ENCODE measurements at regions not wholly inside any gene's neighbourhood (a gene's known extent, or its start where the extent isn't known, plus 50 kb on each side); places are given as distances from the start of the nearest gene placed in this dataset.

DNA sequence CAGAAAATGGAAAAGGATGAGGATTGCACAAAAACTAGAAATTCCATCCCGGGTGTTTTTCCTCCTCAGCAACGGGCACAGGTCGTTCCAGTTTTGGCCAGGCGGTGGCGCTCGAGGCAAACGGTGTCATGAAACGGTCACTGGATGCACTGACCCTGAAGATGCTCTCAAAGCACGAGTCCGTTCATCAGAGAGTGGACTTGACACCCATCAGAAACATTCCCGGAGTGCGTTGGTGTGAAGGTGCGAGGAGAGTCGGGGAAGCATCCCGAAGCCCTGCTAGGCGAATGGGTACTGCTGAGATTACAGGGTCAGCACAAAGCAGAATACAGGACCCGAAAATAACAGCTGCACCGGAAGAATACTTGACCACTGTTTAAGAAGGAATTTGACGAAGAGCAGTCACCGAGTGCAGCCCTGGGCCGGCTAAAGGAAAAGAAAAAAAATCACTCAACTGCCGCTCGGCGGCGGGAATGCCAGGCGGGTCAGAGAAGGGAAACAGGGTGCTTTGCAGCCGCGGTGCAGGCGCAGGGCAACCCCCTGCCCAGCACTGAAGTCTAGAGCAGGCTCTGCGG lies 71.7 kb upstream of the ETS2 start (continued):
- TF ChIP-seq, protein P1, sequence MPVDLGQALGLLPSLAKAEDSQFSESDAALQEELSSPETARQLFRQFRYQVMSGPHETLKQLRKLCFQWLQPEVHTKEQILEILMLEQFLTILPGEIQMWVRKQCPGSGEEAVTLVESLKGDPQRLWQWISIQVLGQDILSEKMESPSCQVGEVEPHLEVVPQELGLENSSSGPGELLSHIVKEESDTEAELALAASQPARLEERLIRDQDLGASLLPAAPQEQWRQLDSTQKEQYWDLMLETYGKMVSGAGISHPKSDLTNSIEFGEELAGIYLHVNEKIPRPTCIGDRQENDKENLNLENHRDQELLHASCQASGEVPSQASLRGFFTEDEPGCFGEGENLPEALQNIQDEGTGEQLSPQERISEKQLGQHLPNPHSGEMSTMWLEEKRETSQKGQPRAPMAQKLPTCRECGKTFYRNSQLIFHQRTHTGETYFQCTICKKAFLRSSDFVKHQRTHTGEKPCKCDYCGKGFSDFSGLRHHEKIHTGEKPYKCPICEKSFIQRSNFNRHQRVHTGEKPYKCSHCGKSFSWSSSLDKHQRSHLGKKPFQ (CRISPR knock-in tag; IDR thresholded peaks at IDR 0.05; ENCODE audit: insufficient replicate concordance), result peak; percentile 18
- TF ChIP-seq EZH2 (conservative IDR thresholded peaks at IDR 0.05; ENCODE audit: low read depth, low read length) (no peak), ZNF580 (CRISPR knock-in tag; IDR thresholded peaks at IDR 0.05; ENCODE audit: borderline replicate concordance, low read depth) (0 out of 2 replicates have a peak, but pooled peaks have one; percentile 56), KDM3A (CRISPR knock-in tag; IDR thresholded peaks at IDR 0.05; ENCODE audit: low read depth) (0 out of 2 replicates have a peak, but pooled peaks have one; percentile 22), MIXL1 (CRISPR knock-in tag; IDR thresholded peaks at IDR 0.05) (peak; percentile 21; the same call in 1 of the 2 replicates), TCF7 (IDR thresholded peaks at IDR 0.05; ENCODE audit: low read depth) (no peak), ZNF431 (CRISPR knock-in tag; IDR thresholded peaks at IDR 0.05; ENCODE audit: borderline replicate concordance, low read depth) (no peak), ZNF878 (CRISPR knock-in tag; IDR thresholded peaks at IDR 0.05) (no peak), ZNF605 (CRISPR knock-in tag; IDR thresholded peaks at IDR 0.05) (peak; percentile 74; the same call in 1 of the 2 replicates), ZNF382 (CRISPR knock-in tag; IDR thresholded peaks at IDR 0.05; ENCODE audit: borderline replicate concordance) (no peak), FOSL2 (CRISPR knock-in tag; IDR thresholded peaks at IDR 0.05) (peak; percentile 54; the same call in 1 of the 2 replicates), MAFK (conservative IDR thresholded peaks at IDR 0.05 in 1 of 2, IDR thresholded peaks at IDR 0.05 in 1 of 2; ENCODE audit: low read length in 2 of 2) (peak; percentile 0 to 34; a peak in 1 of 4 replicates), SP4 (CRISPR knock-in tag; IDR thresholded peaks at IDR 0.05) (no peak; the same call in 1 of the 2 replicates), ZFX (CRISPR knock-in tag; IDR thresholded peaks at IDR 0.05; ENCODE audit: low read depth) (peak; percentile 30; the same call in 1 of the 2 replicates), SMARCC2 (IDR thresholded peaks at IDR 0.05) (no peak), ZNF460 (CRISPR knock-in tag; IDR thresholded peaks at IDR 0.05; ENCODE audit: borderline replicate concordance) (no peak), AHDC1 (CRISPR knock-in tag; IDR thresholded peaks at IDR 0.05; ENCODE audit: borderline replicate concordance) (no peak)
- TF ChIP-seq, protein P2, sequence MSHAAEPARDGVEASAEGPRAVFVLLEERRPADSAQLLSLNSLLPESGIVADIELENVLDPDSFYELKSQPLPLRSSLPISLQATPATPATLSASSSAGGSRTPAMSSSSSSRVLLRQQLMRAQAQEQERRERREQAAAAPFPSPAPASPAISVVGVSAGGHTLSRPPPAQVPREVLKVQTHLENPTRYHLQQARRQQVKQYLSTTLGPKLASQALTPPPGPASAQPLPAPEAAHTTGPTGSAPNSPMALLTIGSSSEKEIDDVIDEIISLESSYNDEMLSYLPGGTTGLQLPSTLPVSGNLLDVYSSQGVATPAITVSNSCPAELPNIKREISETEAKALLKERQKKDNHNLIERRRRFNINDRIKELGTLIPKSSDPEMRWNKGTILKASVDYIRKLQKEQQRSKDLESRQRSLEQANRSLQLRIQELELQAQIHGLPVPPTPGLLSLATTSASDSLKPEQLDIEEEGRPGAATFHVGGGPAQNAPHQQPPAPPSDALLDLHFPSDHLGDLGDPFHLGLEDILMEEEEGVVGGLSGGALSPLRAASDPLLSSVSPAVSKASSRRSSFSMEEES (CRISPR knock-in tag; IDR thresholded peaks at IDR 0.05), result 0 out of 2 replicates have a peak, but pooled peaks have one; percentile 25
- TF ChIP-seq, protein P3, sequence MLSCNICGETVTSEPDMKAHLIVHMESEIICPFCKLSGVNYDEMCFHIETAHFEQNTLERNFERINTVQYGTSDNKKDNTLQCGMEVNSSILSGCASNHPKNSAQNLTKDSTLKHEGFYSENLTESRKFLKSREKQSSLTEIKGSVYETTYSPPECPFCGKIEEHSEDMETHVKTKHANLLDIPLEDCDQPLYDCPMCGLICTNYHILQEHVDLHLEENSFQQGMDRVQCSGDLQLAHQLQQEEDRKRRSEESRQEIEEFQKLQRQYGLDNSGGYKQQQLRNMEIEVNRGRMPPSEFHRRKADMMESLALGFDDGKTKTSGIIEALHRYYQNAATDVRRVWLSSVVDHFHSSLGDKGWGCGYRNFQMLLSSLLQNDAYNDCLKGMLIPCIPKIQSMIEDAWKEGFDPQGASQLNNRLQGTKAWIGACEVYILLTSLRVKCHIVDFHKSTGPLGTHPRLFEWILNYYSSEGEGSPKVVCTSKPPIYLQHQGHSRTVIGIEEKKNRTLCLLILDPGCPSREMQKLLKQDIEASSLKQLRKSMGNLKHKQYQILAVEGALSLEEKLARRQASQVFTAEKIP (CRISPR knock-in tag; IDR thresholded peaks at IDR 0.05; ENCODE audit: borderline replicate concordance), result no peak
